ENCODE measurements at regions not wholly inside any gene's neighbourhood (a gene's known extent, or its start where the extent isn't known, plus 50 kb on each side); places are given as distances from the start of the nearest gene placed in this dataset.

- Histone ChIP-seq H3K36me3 (ENCODE audit: control insufficient read depth, insufficient read depth, low read length) (no peaks in the 10 kb centered on the region), H3K4me3 (ENCODE audit: insufficient read depth, low read depth, low read length) (no peak overlapping the region), H3K9me3 (ENCODE audit: control insufficient read depth, low read length) (no peaks in the 10 kb centered on the region), H3K27ac (ENCODE audit: insufficient read depth, low read depth, low read length, poor library complexity, severe bottlenecking) (no peak overlapping the region), H3K27me3 (ENCODE audit: control insufficient read depth, insufficient read depth, low read length, poor library complexity, severe bottlenecking) (no peaks in the 10 kb centered on the region), H3K4me1 (ENCODE audit: control insufficient read depth, insufficient read depth, low read length) (no peaks in the 10 kb centered on the region)
- WGBS, 2 experiments: 33 to 57% methylated on average over 1 of the region's 2 CpGs
These were observed 109.6 kb upstream of the GOT2 start for GRCh38 chr16:58843675-58844074.

GRCh38 chr16:58842746-58843145 lies 108.6 kb upstream of the GOT2 start:
- Histone ChIP-seq H3K27me3 (ENCODE audit: control insufficient read depth, insufficient read depth, low read length, poor library complexity, severe bottlenecking) (no peaks in the 10 kb centered on the region), H3K36me3 (ENCODE audit: control insufficient read depth, insufficient read depth, low read length) (no peaks in the 10 kb centered on the region), H3K9me3 (ENCODE audit: control insufficient read depth, low read length) (no peaks in the 10 kb centered on the region), H3K27ac (ENCODE audit: insufficient read depth, low read depth, low read length, poor library complexity, severe bottlenecking) (no peak overlapping the region), H3K4me1 (ENCODE audit: control insufficient read depth, insufficient read depth, low read length) (no peaks in the 10 kb centered on the region), H3K4me3 (ENCODE audit: insufficient read depth, low read depth, low read length) (no peak overlapping the region)

GRCh38 chr16:58842156-58842555 lies 108.0 kb upstream of the GOT2 start:
- H3K4me1 ChIP-seq (ENCODE audit: control insufficient read depth, insufficient read depth, low read length): no peaks in the 10 kb centered on the region
- H3K27ac ChIP-seq (ENCODE audit: insufficient read depth, low read depth, low read length, poor library complexity, severe bottlenecking): no peak overlapping the region
- no peaks in the 10 kb centered on the region for H3K36me3 ChIP-seq (ENCODE audit: control insufficient read depth, insufficient read depth, low read length)
- 83 to 91% methylated on average over 1 of the region's 1 CpG for WGBS, 2 experiments
- H3K9me3 ChIP-seq (ENCODE audit: control insufficient read depth, low read length): no peaks in the 10 kb centered on the region
- H3K27me3 ChIP-seq (ENCODE audit: control insufficient read depth, insufficient read depth, low read length, poor library complexity, severe bottlenecking): no peaks in the 10 kb centered on the region
- no peak overlapping the region for H3K4me3 ChIP-seq (ENCODE audit: insufficient read depth, low read depth, low read length)

GRCh38 chr16:58837950-58838349 lies 103.8 kb upstream of the GOT2 start:
- H3K9me3 ChIP-seq (ENCODE audit: control insufficient read depth, low read length): no peaks in the 10 kb centered on the region
- H3K4me1 ChIP-seq (ENCODE audit: control insufficient read depth, insufficient read depth, low read length): no peaks in the 10 kb centered on the region
- H3K36me3 ChIP-seq (ENCODE audit: control insufficient read depth, insufficient read depth, low read length): no peaks in the 10 kb centered on the region
- H3K27me3 ChIP-seq (ENCODE audit: control insufficient read depth, insufficient read depth, low read length, poor library complexity, severe bottlenecking): no peaks in the 10 kb centered on the region
- no peak overlapping the region for H3K27ac ChIP-seq (ENCODE audit: insufficient read depth, low read depth, low read length, poor library complexity, severe bottlenecking)
- H3K4me3 ChIP-seq (ENCODE audit: insufficient read depth, low read depth, low read length): no peak overlapping the region
- 92 to 97% methylated on average over 3 of the region's 3 CpGs for WGBS, 2 experiments

GRCh38 chr16:58836427-58836826 lies 102.3 kb upstream of the GOT2 start:
- Histone ChIP-seq H3K27me3 (ENCODE audit: control insufficient read depth, insufficient read depth, low read length, poor library complexity, severe bottlenecking) (no peaks in the 10 kb centered on the region), H3K4me1 (ENCODE audit: control insufficient read depth, insufficient read depth, low read length) (no peaks in the 10 kb centered on the region), H3K27ac (ENCODE audit: insufficient read depth, low read depth, low read length, poor library complexity, severe bottlenecking) (no peak overlapping the region), H3K36me3 (ENCODE audit: control insufficient read depth, insufficient read depth, low read length) (no peaks in the 10 kb centered on the region), H3K9me3 (ENCODE audit: control insufficient read depth, low read length) (no peaks in the 10 kb centered on the region), H3K4me3 (ENCODE audit: insufficient read depth, low read depth, low read length) (no peak overlapping the region)
- WGBS, 2 experiments: 86 to 91% methylated on average over 6 of the region's 6 CpGs

GRCh38 chr16:58832386-58832895 lies 98.3 kb upstream of the GOT2 start:
- 92 to 94% methylated on average over 2 of the region's 2 CpGs for WGBS, 2 experiments
- Histone ChIP-seq H3K4me3 (ENCODE audit: insufficient read depth, low read depth, low read length) (no peak overlapping the region), H3K9me3 (ENCODE audit: control insufficient read depth, low read length) (no peaks in the 10 kb centered on the region), H3K27ac (ENCODE audit: insufficient read depth, low read depth, low read length, poor library complexity, severe bottlenecking) (no peak overlapping the region), H3K27me3 (ENCODE audit: control insufficient read depth, insufficient read depth, low read length, poor library complexity, severe bottlenecking) (no peaks in the 10 kb centered on the region), H3K36me3 (ENCODE audit: control insufficient read depth, insufficient read depth, low read length) (no peaks in the 10 kb centered on the region), H3K4me1 (ENCODE audit: control insufficient read depth, insufficient read depth, low read length) (no peaks in the 10 kb centered on the region)

GRCh38 chr16:58831386-58831785 lies 97.3 kb upstream of the GOT2 start:
- Histone ChIP-seq H3K27me3 (ENCODE audit: control insufficient read depth, insufficient read depth, low read length, poor library complexity, severe bottlenecking) (no peaks in the 10 kb centered on the region), H3K27ac (ENCODE audit: insufficient read depth, low read depth, low read length, poor library complexity, severe bottlenecking) (no peak overlapping the region), H3K9me3 (ENCODE audit: control insufficient read depth, low read length) (no peaks in the 10 kb centered on the region), H3K4me1 (ENCODE audit: control insufficient read depth, insufficient read depth, low read length) (no peaks in the 10 kb centered on the region), H3K36me3 (ENCODE audit: control insufficient read depth, insufficient read depth, low read length) (no peaks in the 10 kb centered on the region), H3K4me3 (ENCODE audit: insufficient read depth, low read depth, low read length) (no peak overlapping the region)
- WGBS, 2 experiments: 96 to 98% methylated on average over 4 of the region's 4 CpGs

- Histone ChIP-seq H3K4me3 (ENCODE audit: insufficient read depth, low read depth, low read length) (no peak overlapping the region), H3K36me3 (ENCODE audit: control insufficient read depth, insufficient read depth, low read length) (no peaks in the 10 kb centered on the region), H3K27me3 (ENCODE audit: control insufficient read depth, insufficient read depth, low read length, poor library complexity, severe bottlenecking) (no peaks in the 10 kb centered on the region), H3K9me3 (ENCODE audit: control insufficient read depth, low read length) (no peaks in the 10 kb centered on the region), H3K27ac (ENCODE audit: insufficient read depth, low read depth, low read length, poor library complexity, severe bottlenecking) (no peak overlapping the region), H3K4me1 (ENCODE audit: control insufficient read depth, insufficient read depth, low read length) (no peaks in the 10 kb centered on the region)
- 88 to 97% methylated on average over 7 of the region's 8 CpGs for WGBS, 2 experiments
These were observed 94.9 kb upstream of the GOT2 start for GRCh38 chr16:58828901-58829545.

- H3K27me3 ChIP-seq (ENCODE audit: control insufficient read depth, insufficient read depth, low read length, poor library complexity, severe bottlenecking): no peaks in the 10 kb centered on the region
- H3K36me3 ChIP-seq (ENCODE audit: control insufficient read depth, insufficient read depth, low read length): no peaks in the 10 kb centered on the region
- H3K4me3 ChIP-seq (ENCODE audit: insufficient read depth, low read depth, low read length): no peak overlapping the region
- no peak overlapping the region for H3K27ac ChIP-seq (ENCODE audit: insufficient read depth, low read depth, low read length, poor library complexity, severe bottlenecking)
- no peaks in the 10 kb centered on the region for H3K4me1 ChIP-seq (ENCODE audit: control insufficient read depth, insufficient read depth, low read length)
- peaks cover 2% of the 10 kb centered on the region for H3K9me3 ChIP-seq (ENCODE audit: control insufficient read depth, low read length)
These were observed 90.1 kb upstream of the GOT2 start for GRCh38 chr16:58824201-58824600.

GRCh38 chr16:58821886-58822285 lies 87.8 kb upstream of the GOT2 start:
- H3K4me1 ChIP-seq (ENCODE audit: control insufficient read depth, insufficient read depth, low read length): no peaks in the 10 kb centered on the region
- no peak overlapping the region for H3K27ac ChIP-seq (ENCODE audit: insufficient read depth, low read depth, low read length, poor library complexity, severe bottlenecking)
- H3K9me3 ChIP-seq (ENCODE audit: control insufficient read depth, low read length): peaks cover 2% of the 10 kb centered on the region
- no peaks in the 10 kb centered on the region for H3K36me3 ChIP-seq (ENCODE audit: control insufficient read depth, insufficient read depth, low read length)
- no peaks in the 10 kb centered on the region for H3K27me3 ChIP-seq (ENCODE audit: control insufficient read depth, insufficient read depth, low read length, poor library complexity, severe bottlenecking)
- H3K4me3 ChIP-seq (ENCODE audit: insufficient read depth, low read depth, low read length): no peak overlapping the region

GRCh38 chr16:58820411-58820810 lies 86.3 kb upstream of the GOT2 start:
- H3K9me3 ChIP-seq (ENCODE audit: control insufficient read depth, low read length): peaks cover 2% of the 10 kb centered on the region
- no peak overlapping the region for H3K4me3 ChIP-seq (ENCODE audit: insufficient read depth, low read depth, low read length)
- H3K27ac ChIP-seq (ENCODE audit: insufficient read depth, low read depth, low read length, poor library complexity, severe bottlenecking): no peak overlapping the region
- no peaks in the 10 kb centered on the region for H3K27me3 ChIP-seq (ENCODE audit: control insufficient read depth, insufficient read depth, low read length, poor library complexity, severe bottlenecking)
- no peaks in the 10 kb centered on the region for H3K4me1 ChIP-seq (ENCODE audit: control insufficient read depth, insufficient read depth, low read length)
- WGBS, 2 experiments: 92 to 100% methylated on average over 1 of the region's 1 CpG
- H3K36me3 ChIP-seq (ENCODE audit: control insufficient read depth, insufficient read depth, low read length): no peaks in the 10 kb centered on the region
